Panc1 (cell line): ENCODE measurements at regions not wholly inside any gene's neighbourhood (a gene's known extent, or its start where the extent isn't known, plus 50 kb on each side); places are given as distances from the start of the nearest gene placed in this dataset.

Experiments used
- ATAC-seq: fragments of 200-7000 bp; cut with Tn5 transposase; 2 replicates; pipeline ENCODE4 v1.9.1; 2020; ENCODE audit warnings: mild to moderate bottlenecking, moderate library complexity
- BruUV-seq: library from RNA; stranded (reverse); fragments of 400-500 nt; replicated peaks from 2 replicates; lab custom pipeline; 2021; lab: Mats Ljungman, UMichigan
- CTCF ChIA-PET: fragments of 300-600 bp; sonication (Branson Sonifier 250); formaldehyde crosslinking; loops from one replicate; lab custom pipeline; 2022; ENCODE audit warnings: antibody characterized with exemption; lab: Charles Lee
- POLR2A ChIA-PET: fragments of 300-600 bp; sonication (Branson Sonifier 250); formaldehyde crosslinking; loops from one replicate; lab custom pipeline; 2022; ENCODE audit warnings: antibody characterized with exemption; lab: Charles Lee
- DNase-seq: peaks from one replicate; pipeline ENCODE4 v3.0.0-alpha.2; 2010; ENCODE audit warnings: low read depth, low spot score
- H3K27ac ChIP-seq: 2 replicates; pipeline ENCODE4 v1.5.1; 2011; ENCODE audit warnings: mild to moderate bottlenecking, low read length, inconsistent platforms
- H3K27me3 ChIP-seq: fragments of 200-500 bp; sonication (Bioruptor generic); 2 replicates; pipeline ENCODE4 v1.6.0; 2014; ENCODE audit warnings: low read length, inconsistent platforms; ENCODE audit not compliant: control insufficient read depth, insufficient read depth
- H3K36me3 ChIP-seq: fragments of 200-500 bp; sonication (Bioruptor generic); 2 replicates; pipeline ENCODE4 v1.5.1; 2014; ENCODE audit warnings: inconsistent platforms, mild to moderate bottlenecking, low read length, moderate library complexity; ENCODE audit not compliant: control insufficient read depth, insufficient read depth
- H3K4me1 ChIP-seq: 2 replicates; pipeline ENCODE4 v1.5.1; 2011; ENCODE audit warnings: inconsistent platforms, mild to moderate bottlenecking, low read length, moderate library complexity; ENCODE audit not compliant: control insufficient read depth, insufficient read depth
- H3K4me3 ChIP-seq, 2 experiments: 2 replicates each; pipeline ENCODE4 v1.5.1; 2011 to 2012; ENCODE audit warnings: low read depth in 2 of 2, low read length in 2 of 2, mild to moderate bottlenecking in 2 of 2, inconsistent platforms in 1 of 2, moderate library complexity in 1 of 2
- H3K9me3 ChIP-seq: fragments of 200-500 bp; sonication (Bioruptor generic); 2 replicates; pipeline ENCODE4 v1.5.1; 2014; ENCODE audit warnings: low read depth, mild to moderate bottlenecking, inconsistent platforms, low read length, moderate library complexity; ENCODE audit not compliant: control insufficient read depth, insufficient read depth
- POLR2AphosphoS5 ChIP-seq: IDR thresholded peaks from 2 replicates; pipeline ENCODE4 v1.6.1; 2012; ENCODE audit warnings: mild to moderate bottlenecking, low read depth, low read length, moderate library complexity
- SIN3A ChIP-seq: IDR thresholded peaks from 2 replicates; pipeline ENCODE4 v1.6.1; 2012; ENCODE audit warnings: low read depth, mild to moderate bottlenecking, low read length, moderate library complexity, borderline replicate concordance; ENCODE audit not compliant: insufficient read depth
- TCF7L2 ChIP-seq: IDR thresholded peaks from 2 replicates; pipeline ENCODE4 v1.6.1; 2011; ENCODE audit warnings: mild to moderate bottlenecking, low read depth, low read length, inconsistent platforms
- in situ Hi-C: cut with HindIII; loops from 2 replicates; pipeline ENCODE4 v1.10.0; 2016; ENCODE audit warnings: low sequenced_read_pairs, low pct_unique_long_range_greater_than_20kb
- intact Hi-C: fragments of 100-400 bp; cut with micrococcal nuclease; formaldehyde crosslinking; loops from one replicate; pipeline ENCODE4 v1.10.0; 2022; ENCODE audit not compliant: unreplicated experiment
- TF ChIP-seq, protein P1 (sequence below), 2 experiments: IDR thresholded peaks; 2 replicates each; pipeline ENCODE4 v1.6.1; 2011 to 2012; ENCODE audit warnings: low read depth in 2 of 2, control low read depth in 1 of 2, low read length in 1 of 2, mild to moderate bottlenecking in 1 of 2, moderate library complexity in 1 of 2; ENCODE audit not compliant: insufficient read depth in 1 of 2
- TF ChIP-seq, protein P2 (sequence below): fragments of 450-650 bp; IDR thresholded peaks from 2 replicates; pipeline ENCODE4 v1.5.1; 2017; ENCODE audit warnings: mild to moderate bottlenecking

DNA sequence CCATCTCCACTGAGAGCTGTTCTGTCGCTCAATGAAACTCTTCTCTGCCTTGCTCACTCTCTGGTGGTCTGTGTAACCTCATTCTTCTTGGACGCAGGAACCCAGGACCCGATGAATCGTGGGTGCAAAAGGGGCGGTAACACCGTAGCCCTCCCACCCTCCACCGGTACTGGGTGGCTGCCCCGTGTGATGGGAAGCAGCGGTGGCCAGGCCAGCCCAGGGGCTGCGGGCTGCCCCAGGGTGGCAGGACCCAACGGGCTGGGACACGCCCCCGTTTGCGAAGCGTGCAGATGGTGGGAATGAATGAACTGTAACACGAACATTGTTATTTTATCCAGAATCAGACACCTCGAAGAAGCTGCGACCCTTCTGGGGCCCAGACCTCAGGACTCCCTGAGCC, 92.3 kb upstream of the BACE2 start:
- DNase-seq (no peak), ATAC-seq (no peak)
- Histone ChIP-seq H3K9me3 (no peaks in the 10 kb centered on the region), H3K4me1 (no peaks in the 10 kb centered on the region), H3K36me3 (no peaks in the 10 kb centered on the region), H3K27ac (no peak overlapping the region), H3K27me3 (peaks cover 2% of the 10 kb centered on the region; the same call in 1 of the 2 replicates), H3K4me3 (no peak overlapping the region)
- ChIA-PET POLR2A (no interaction called here), CTCF (no interaction called here)
- intact Hi-C loops (no loop called here), in situ Hi-C loops (no loop called here)
- TF ChIP-seq TCF7L2 (no peak), SIN3A (no peak), POLR2AphosphoS5 (no peak)
- TF ChIP-seq, protein P1, sequence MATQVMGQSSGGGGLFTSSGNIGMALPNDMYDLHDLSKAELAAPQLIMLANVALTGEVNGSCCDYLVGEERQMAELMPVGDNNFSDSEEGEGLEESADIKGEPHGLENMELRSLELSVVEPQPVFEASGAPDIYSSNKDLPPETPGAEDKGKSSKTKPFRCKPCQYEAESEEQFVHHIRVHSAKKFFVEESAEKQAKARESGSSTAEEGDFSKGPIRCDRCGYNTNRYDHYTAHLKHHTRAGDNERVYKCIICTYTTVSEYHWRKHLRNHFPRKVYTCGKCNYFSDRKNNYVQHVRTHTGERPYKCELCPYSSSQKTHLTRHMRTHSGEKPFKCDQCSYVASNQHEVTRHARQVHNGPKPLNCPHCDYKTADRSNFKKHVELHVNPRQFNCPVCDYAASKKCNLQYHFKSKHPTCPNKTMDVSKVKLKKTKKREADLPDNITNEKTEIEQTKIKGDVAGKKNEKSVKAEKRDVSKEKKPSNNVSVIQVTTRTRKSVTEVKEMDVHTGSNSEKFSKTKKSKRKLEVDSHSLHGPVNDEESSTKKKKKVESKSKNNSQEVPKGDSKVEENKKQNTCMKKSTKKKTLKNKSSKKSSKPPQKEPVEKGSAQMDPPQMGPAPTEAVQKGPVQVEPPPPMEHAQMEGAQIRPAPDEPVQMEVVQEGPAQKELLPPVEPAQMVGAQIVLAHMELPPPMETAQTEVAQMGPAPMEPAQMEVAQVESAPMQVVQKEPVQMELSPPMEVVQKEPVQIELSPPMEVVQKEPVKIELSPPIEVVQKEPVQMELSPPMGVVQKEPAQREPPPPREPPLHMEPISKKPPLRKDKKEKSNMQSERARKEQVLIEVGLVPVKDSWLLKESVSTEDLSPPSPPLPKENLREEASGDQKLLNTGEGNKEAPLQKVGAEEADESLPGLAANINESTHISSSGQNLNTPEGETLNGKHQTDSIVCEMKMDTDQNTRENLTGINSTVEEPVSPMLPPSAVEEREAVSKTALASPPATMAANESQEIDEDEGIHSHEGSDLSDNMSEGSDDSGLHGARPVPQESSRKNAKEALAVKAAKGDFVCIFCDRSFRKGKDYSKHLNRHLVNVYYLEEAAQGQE (IDR thresholded peaks at IDR 0.05; ENCODE audit: insufficient read depth in 1 of 2, low read depth in 2 of 2, low read length in 1 of 2): no peak
- TF ChIP-seq, protein P2, sequence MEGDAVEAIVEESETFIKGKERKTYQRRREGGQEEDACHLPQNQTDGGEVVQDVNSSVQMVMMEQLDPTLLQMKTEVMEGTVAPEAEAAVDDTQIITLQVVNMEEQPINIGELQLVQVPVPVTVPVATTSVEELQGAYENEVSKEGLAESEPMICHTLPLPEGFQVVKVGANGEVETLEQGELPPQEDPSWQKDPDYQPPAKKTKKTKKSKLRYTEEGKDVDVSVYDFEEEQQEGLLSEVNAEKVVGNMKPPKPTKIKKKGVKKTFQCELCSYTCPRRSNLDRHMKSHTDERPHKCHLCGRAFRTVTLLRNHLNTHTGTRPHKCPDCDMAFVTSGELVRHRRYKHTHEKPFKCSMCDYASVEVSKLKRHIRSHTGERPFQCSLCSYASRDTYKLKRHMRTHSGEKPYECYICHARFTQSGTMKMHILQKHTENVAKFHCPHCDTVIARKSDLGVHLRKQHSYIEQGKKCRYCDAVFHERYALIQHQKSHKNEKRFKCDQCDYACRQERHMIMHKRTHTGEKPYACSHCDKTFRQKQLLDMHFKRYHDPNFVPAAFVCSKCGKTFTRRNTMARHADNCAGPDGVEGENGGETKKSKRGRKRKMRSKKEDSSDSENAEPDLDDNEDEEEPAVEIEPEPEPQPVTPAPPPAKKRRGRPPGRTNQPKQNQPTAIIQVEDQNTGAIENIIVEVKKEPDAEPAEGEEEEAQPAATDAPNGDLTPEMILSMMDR: no peak
- BruUV-seq: no TSS peak

DNA sequence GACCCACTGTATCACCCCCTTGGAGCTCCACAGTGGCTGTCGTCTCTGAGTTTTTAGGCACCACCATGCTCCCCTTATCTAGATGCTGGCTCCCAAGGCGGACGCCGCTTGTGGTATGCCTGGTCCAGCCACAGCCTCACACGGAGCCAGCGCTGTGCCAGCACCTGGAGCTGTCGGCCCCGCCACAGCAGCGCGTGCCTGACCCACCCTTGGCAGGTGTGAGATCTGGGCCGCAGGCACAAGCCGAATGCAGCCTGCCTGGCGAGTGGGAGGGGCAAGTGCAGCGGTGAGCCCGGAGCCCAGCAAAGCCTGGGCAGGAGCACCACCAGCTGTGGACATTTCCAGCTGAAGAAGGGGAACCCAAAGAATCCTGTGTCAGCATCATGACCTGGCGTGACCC, 91.9 kb upstream of the BACE2 start:
- Histone ChIP-seq H3K4me3 (no peak overlapping the region), H3K36me3 (no peaks in the 10 kb centered on the region), H3K9me3 (no peaks in the 10 kb centered on the region), H3K27me3 (peaks cover 2% of the 10 kb centered on the region; the same call in 1 of the 2 replicates), H3K27ac (no peak overlapping the region), H3K4me1 (no peaks in the 10 kb centered on the region)
- TF ChIP-seq TCF7L2: no peak
- no peak for TF ChIP-seq POLR2AphosphoS5
- TF ChIP-seq, protein P1 (IDR thresholded peaks at IDR 0.05; ENCODE audit: insufficient read depth in 1 of 2, low read depth in 2 of 2, low read length in 1 of 2): no peak
- ATAC-seq (no peak), DNase-seq (no peak)
- BruUV-seq: no TSS peak
- intact Hi-C loops: no loop called here
- ChIA-PET CTCF (no interaction called here), POLR2A (no interaction called here)
- in situ Hi-C loops: no loop called here
